ENCODE measurements at regions not wholly inside any gene's neighbourhood (a gene's known extent, or its start where the extent isn't known, plus 50 kb on each side); places are given as distances from the start of the nearest gene placed in this dataset.

- H3K4me1 ChIP-seq = no peaks in the 10 kb centered on the region
- DNase-seq = no peak
- no peaks in the 10 kb centered on the region for H3K36me3 ChIP-seq (ENCODE audit: low read depth, missing control alignments)
- WGBS, 2 donors = 93 to 94% methylated on average over 10 to 16 of the region's 16 CpGs
- H3K27me3 ChIP-seq = no peaks in the 10 kb centered on the region
- TF ChIP-seq CTCF (IDR thresholded peaks at IDR 0.05) (no peak), POLR2A (IDR thresholded peaks at IDR 0.05) (no peak)
- H3K4me3 ChIP-seq = no peak overlapping the region
- no peaks in the 10 kb centered on the region for H3K9me3 ChIP-seq
- no peak overlapping the region for H3K27ac ChIP-seq
- intact Hi-C loops (cut with DNase I; ENCODE audit: low total_unique reads) = no loop called here
Observed at GRCh38 chr2:864501-865106, 86.0 kb upstream of the SNTG2 start.

- TF ChIP-seq POLR2A (IDR thresholded peaks at IDR 0.05) (no peak), CTCF (IDR thresholded peaks at IDR 0.05) (no peak)
- no peak for DNase-seq
- WGBS, 2 donors = 66 to 93% methylated on average over 10 to 13 of the region's 13 CpGs
- intact Hi-C loops (cut with DNase I; ENCODE audit: low total_unique reads) = no loop called here
- Histone ChIP-seq H3K4me1 (no peaks in the 10 kb centered on the region), H3K27me3 (no peaks in the 10 kb centered on the region), H3K36me3 (ENCODE audit: low read depth, missing control alignments) (no peaks in the 10 kb centered on the region), H3K9me3 (no peaks in the 10 kb centered on the region), H3K4me3 (no peak overlapping the region), H3K27ac (no peak overlapping the region)
Observed at GRCh38 chr2:863732-864450, 86.8 kb upstream of the SNTG2 start.

- intact Hi-C loops (cut with DNase I; ENCODE audit: low total_unique reads) = no loop called here
- no peaks in the 10 kb centered on the region for H3K27me3 ChIP-seq
- H3K27ac ChIP-seq = no peak overlapping the region
- DNase-seq = no peak
- no peaks in the 10 kb centered on the region for H3K9me3 ChIP-seq
- H3K4me3 ChIP-seq = no peak overlapping the region
- no peaks in the 10 kb centered on the region for H3K36me3 ChIP-seq (ENCODE audit: low read depth, missing control alignments)
- TF ChIP-seq POLR2A (IDR thresholded peaks at IDR 0.05) (no peak), CTCF (IDR thresholded peaks at IDR 0.05) (no peak)
- H3K4me1 ChIP-seq = no peaks in the 10 kb centered on the region
- 75 to 81% methylated on average over 9 of the region's 9 CpGs for WGBS, 2 donors
Observed at GRCh38 chr2:862731-863466, 87.8 kb upstream of the SNTG2 start.

GRCh38 chr2:862355-862687 is 88.3 kb upstream of the SNTG2 start:
- TF ChIP-seq CTCF (IDR thresholded peaks at IDR 0.05) (no peak), POLR2A (IDR thresholded peaks at IDR 0.05) (no peak)
- intact Hi-C loops (cut with DNase I; ENCODE audit: low total_unique reads) = no loop called here
- Histone ChIP-seq H3K36me3 (ENCODE audit: low read depth, missing control alignments) (no peaks in the 10 kb centered on the region), H3K27me3 (no peaks in the 10 kb centered on the region), H3K4me1 (no peaks in the 10 kb centered on the region), H3K9me3 (no peaks in the 10 kb centered on the region), H3K4me3 (no peak overlapping the region), H3K27ac (no peak overlapping the region)
- 65 to 77% methylated on average over 17 of the region's 17 CpGs for WGBS, 2 donors
- DNase-seq = no peak
